HCT116 (cell line): ENCODE measurements at regions not wholly inside any gene's neighbourhood (a gene's known extent, or its start where the extent isn't known, plus 50 kb on each side); places are given as distances from the start of the nearest gene placed in this dataset.

ENCODE experiments used
- CTCF ChIP-seq, 3 experiments: fragments of 200-600 bp in 1 of 3; sonication (generic) in 1 of 3; IDR thresholded peaks in 2 of 3; conservative IDR thresholded peaks in 1 of 3; 2 replicates each; pipeline ENCODE4 v1.5.1; 2012 to 2017; ENCODE audit warnings: low read depth in 2 of 3, low read length in 2 of 3, antibody characterized with exemption in 1 of 3, borderline replicate concordance in 1 of 3, control low read depth in 1 of 3, mild to moderate bottlenecking in 1 of 3, mixed read lengths in 1 of 3, mixed run types in 1 of 3, moderate library complexity in 1 of 3; ENCODE audit not compliant: insufficient read depth in 1 of 3
- EZH2 ChIP-seq: fragments of 200-600 bp; sonication (generic); IDR thresholded peaks from 2 replicates; pipeline ENCODE4 v1.6.1; 2017; ENCODE audit warnings: antibody characterized with exemption, mixed run types
- EZH2phosphoT487 ChIP-seq: fragments of 200-600 bp; IDR thresholded peaks from 2 replicates; pipeline ENCODE4 v1.6.1; 2018; ENCODE audit warnings: antibody characterized with exemption, borderline replicate concordance
- POLR2A ChIP-seq: IDR thresholded peaks from 2 replicates; pipeline ENCODE4 v1.7.0; 2011; ENCODE audit warnings: borderline replicate concordance; ENCODE audit not compliant: insufficient read depth, insufficient read length; ENCODE audit errors: extremely low read depth
- RAD21 ChIP-seq: IDR thresholded peaks from 2 replicates; pipeline ENCODE4 v1.6.1; 2012; ENCODE audit warnings: low read depth, mild to moderate bottlenecking
- ZNF274 ChIP-seq: fragments of 200-500 bp; sonication (Bioruptor generic); IDR thresholded peaks from 2 replicates; pipeline ENCODE4 v1.6.1; 2014; ENCODE audit warnings: mild to moderate bottlenecking, low read depth, low read length, inconsistent platforms

- TF ChIP-seq EZH2phosphoT487 (no peak), CTCF (IDR thresholded peaks at IDR 0.05 in 2 of 3, conservative IDR thresholded peaks at IDR 0.05 in 1 of 3; ENCODE audit: borderline replicate concordance in 1 of 3, insufficient read depth in 1 of 3, low read depth in 2 of 3, low read length in 2 of 3) (no peak), POLR2A (no peak), EZH2 (no peak), ZNF274 (no peak), RAD21 (no peak)
Measured at GRCh38 chr13:53255795-53256194, 227.2 kb downstream of the OLFM4 start.
